ENCODE measurements at regions not wholly inside any gene's neighbourhood (a gene's known extent, or its start where the extent isn't known, plus 50 kb on each side); places are given as distances from the start of the nearest gene placed in this dataset.

- TF ChIP-seq EZH2 (IDR thresholded peaks at IDR 0.05; ENCODE audit: insufficient read depth, poor library complexity, severe bottlenecking) = no peak
- TF ChIP-seq EZH2phosphoT487 (IDR thresholded peaks at IDR 0.05; ENCODE audit: insufficient read depth, low read depth) = no peak
These were observed 136.5 kb upstream of the NPY2R start for GRCh38 chr4:155071962-155072361.
